ENCODE measurements at regions not wholly inside any gene's neighbourhood (a gene's known extent, or its start where the extent isn't known, plus 50 kb on each side); places are given as distances from the start of the nearest gene placed in this dataset.

DNA sequence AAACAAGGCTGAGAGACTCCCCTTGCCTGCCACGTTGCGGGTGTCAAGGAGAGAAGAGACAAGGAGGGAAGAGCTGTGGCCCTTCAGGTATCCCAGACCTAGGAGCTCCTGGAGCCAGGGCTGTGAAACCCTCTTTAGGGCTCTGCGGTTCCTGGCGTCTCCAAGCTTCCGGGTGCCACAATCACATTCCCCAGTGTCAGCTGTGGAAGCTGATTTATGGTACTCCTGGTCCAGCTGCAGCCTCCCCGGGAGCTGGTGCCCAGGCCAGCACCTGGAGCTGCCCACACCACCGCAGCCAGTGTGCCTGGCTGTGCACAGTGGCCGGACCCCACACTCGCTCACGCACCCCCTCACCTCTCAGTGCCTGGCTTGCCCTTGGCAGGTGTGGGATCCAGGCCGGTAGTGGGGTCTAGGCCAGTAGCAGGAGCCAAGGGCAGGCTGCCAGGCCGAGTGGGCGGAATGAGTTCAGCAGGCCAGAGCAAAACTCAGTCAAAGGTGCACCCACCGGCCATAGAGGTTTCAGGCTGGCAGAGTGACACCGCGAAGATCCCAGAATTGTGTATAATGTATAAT is 58.9 kb upstream of the L3MBTL3 start:
- DNase-seq (ENCODE audit: low read depth in 1 of 2, low spot score in 1 of 2) = no peak
- no peaks in the 10 kb centered on the region for H3K27me3 ChIP-seq (ENCODE audit: insufficient read depth, poor library complexity, severe bottlenecking)
- no peak for TF ChIP-seq POLR2AphosphoS5 (IDR thresholded peaks at IDR 0.05; ENCODE audit: low read depth)
- no peak for TF ChIP-seq CTCF (IDR thresholded peaks at IDR 0.05; ENCODE audit: insufficient read depth, low read length)
- TF ChIP-seq, protein P1, sequence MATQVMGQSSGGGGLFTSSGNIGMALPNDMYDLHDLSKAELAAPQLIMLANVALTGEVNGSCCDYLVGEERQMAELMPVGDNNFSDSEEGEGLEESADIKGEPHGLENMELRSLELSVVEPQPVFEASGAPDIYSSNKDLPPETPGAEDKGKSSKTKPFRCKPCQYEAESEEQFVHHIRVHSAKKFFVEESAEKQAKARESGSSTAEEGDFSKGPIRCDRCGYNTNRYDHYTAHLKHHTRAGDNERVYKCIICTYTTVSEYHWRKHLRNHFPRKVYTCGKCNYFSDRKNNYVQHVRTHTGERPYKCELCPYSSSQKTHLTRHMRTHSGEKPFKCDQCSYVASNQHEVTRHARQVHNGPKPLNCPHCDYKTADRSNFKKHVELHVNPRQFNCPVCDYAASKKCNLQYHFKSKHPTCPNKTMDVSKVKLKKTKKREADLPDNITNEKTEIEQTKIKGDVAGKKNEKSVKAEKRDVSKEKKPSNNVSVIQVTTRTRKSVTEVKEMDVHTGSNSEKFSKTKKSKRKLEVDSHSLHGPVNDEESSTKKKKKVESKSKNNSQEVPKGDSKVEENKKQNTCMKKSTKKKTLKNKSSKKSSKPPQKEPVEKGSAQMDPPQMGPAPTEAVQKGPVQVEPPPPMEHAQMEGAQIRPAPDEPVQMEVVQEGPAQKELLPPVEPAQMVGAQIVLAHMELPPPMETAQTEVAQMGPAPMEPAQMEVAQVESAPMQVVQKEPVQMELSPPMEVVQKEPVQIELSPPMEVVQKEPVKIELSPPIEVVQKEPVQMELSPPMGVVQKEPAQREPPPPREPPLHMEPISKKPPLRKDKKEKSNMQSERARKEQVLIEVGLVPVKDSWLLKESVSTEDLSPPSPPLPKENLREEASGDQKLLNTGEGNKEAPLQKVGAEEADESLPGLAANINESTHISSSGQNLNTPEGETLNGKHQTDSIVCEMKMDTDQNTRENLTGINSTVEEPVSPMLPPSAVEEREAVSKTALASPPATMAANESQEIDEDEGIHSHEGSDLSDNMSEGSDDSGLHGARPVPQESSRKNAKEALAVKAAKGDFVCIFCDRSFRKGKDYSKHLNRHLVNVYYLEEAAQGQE (IDR thresholded peaks at IDR 0.05; ENCODE audit: insufficient replicate concordance, low read depth) = no peak
- TF ChIP-seq GABPA (IDR thresholded peaks at IDR 0.05; ENCODE audit: low read depth) = no peak
- no peak for TF ChIP-seq SPI1 (IDR thresholded peaks at IDR 0.05; ENCODE audit: borderline replicate concordance, low read depth)
- no peak overlapping the region for H3K27ac ChIP-seq (replicated peaks)
- no peak overlapping the region for H3K4me3 ChIP-seq (replicated peaks; ENCODE audit: insufficient read depth, low read length)

- Histone ChIP-seq H3K27ac (replicated peaks) (no peak overlapping the region), H3K27me3 (ENCODE audit: insufficient read depth, poor library complexity, severe bottlenecking) (no peaks in the 10 kb centered on the region), H3K4me3 (replicated peaks; ENCODE audit: insufficient read depth, low read length) (no peak overlapping the region)
- DNase-seq (ENCODE audit: low read depth in 1 of 2, low spot score in 1 of 2) = no peak
- no peak for TF ChIP-seq SPI1 (IDR thresholded peaks at IDR 0.05; ENCODE audit: borderline replicate concordance, low read depth)
- TF ChIP-seq CTCF (IDR thresholded peaks at IDR 0.05; ENCODE audit: insufficient read depth, low read length) = no peak
- no peak for TF ChIP-seq GABPA (IDR thresholded peaks at IDR 0.05; ENCODE audit: low read depth)
- TF ChIP-seq, protein P1 (IDR thresholded peaks at IDR 0.05; ENCODE audit: insufficient replicate concordance, low read depth) = no peak
- TF ChIP-seq POLR2AphosphoS5 (IDR thresholded peaks at IDR 0.05; ENCODE audit: low read depth) = no peak
These were observed 60.2 kb upstream of the L3MBTL3 start for GRCh38 chr6:129957941-129958898.

GRCh38 chr6:129955584-129955983 is 62.8 kb upstream of the L3MBTL3 start:
- Histone ChIP-seq H3K4me3 (replicated peaks; ENCODE audit: insufficient read depth, low read length) (no peak overlapping the region), H3K27me3 (ENCODE audit: insufficient read depth, poor library complexity, severe bottlenecking) (no peaks in the 10 kb centered on the region), H3K27ac (replicated peaks) (no peak overlapping the region)
- TF ChIP-seq GABPA (IDR thresholded peaks at IDR 0.05; ENCODE audit: low read depth) (no peak), CTCF (IDR thresholded peaks at IDR 0.05; ENCODE audit: insufficient read depth, low read length) (no peak), POLR2AphosphoS5 (IDR thresholded peaks at IDR 0.05; ENCODE audit: low read depth) (no peak), SPI1 (IDR thresholded peaks at IDR 0.05; ENCODE audit: borderline replicate concordance, low read depth) (no peak)
- TF ChIP-seq, protein P1 (IDR thresholded peaks at IDR 0.05; ENCODE audit: insufficient replicate concordance, low read depth) = no peak
- DNase-seq (ENCODE audit: low read depth in 1 of 2, low spot score in 1 of 2) = no peak

Data from HL-60 (cell line).